ENCODE measurements at regions not wholly inside any gene's neighbourhood (a gene's known extent, or its start where the extent isn't known, plus 50 kb on each side); places are given as distances from the start of the nearest gene placed in this dataset.

DNA sequence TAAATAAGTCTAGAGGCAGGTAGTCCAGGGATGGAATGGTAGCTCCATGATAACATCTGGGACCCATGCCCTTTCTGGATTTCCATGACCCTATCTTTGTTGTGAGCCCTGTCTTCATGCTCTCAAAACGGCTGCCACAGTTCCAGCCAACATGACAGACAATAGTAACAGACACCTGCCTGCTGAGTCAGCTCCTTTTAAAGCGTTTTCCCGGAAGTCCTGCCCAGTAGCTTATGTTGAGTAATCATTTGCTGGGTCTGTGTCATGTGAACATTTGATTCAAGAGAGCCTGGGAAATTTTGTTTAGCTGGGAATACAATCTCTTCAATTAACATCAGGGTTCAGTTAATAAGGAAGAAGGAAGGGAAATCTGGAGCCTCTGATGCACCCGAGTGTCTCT is 262.2 kb upstream of the SULF2 start:
- H3K4me1 ChIP-seq (ENCODE audit: insufficient read depth, low read length): no peaks in the 10 kb centered on the region
- DNase-seq (ENCODE audit: low spot score): no peak
- no peak overlapping the region for H2AFZ ChIP-seq (ENCODE audit: low read length)
- BruUV-seq (replicated peaks): no TSS peak
- ChIA-PET CTCF (ENCODE audit: low intra/inter-chr PET ratio, low total read pairs) (no interaction called here), POLR2A (no interaction called here)
- 0 out of 5 replicates have a peak, but pooled peaks cover 0 to 3% of the 10 kb centered on the region in 2 experiments for H3K27me3 ChIP-seq (ENCODE audit: control insufficient read depth in 1 of 2, insufficient read depth in 2 of 2, low read length in 2 of 2)
- intact Hi-C loops (cut with micrococcal nuclease; ENCODE audit: unreplicated experiment) (no loop called here), in situ Hi-C loops (cut with HindIII; ENCODE audit: extremely low pct_ligation_motif_present, low pct_unique_long_range_greater_than_20kb) (no loop called here)
- WGBS (ENCODE audit: low lambda C conversion rate): 17% methylated on average over 4 of the region's 4 CpGs
- no peak overlapping the region for H3K27ac ChIP-seq (ENCODE audit: extremely low read length, insufficient read depth, low read length)
- ATAC-seq: no peak
- no peaks in the 10 kb centered on the region for H3K79me2 ChIP-seq (ENCODE audit: insufficient read depth, low read length)
- no peak overlapping the region for H3K4me2 ChIP-seq (ENCODE audit: low read depth, low read length)
- H3K4me3 ChIP-seq (replicated peaks in 1 of 3; ENCODE audit: insufficient read depth in 1 of 3, low read depth in 2 of 3, low read length in 3 of 3): no peak overlapping the region
- no peak overlapping the region for H3K9ac ChIP-seq (ENCODE audit: insufficient read depth, low read depth, low read length)
- no peak for FAIRE-seq
- TF ChIP-seq, protein P1, sequence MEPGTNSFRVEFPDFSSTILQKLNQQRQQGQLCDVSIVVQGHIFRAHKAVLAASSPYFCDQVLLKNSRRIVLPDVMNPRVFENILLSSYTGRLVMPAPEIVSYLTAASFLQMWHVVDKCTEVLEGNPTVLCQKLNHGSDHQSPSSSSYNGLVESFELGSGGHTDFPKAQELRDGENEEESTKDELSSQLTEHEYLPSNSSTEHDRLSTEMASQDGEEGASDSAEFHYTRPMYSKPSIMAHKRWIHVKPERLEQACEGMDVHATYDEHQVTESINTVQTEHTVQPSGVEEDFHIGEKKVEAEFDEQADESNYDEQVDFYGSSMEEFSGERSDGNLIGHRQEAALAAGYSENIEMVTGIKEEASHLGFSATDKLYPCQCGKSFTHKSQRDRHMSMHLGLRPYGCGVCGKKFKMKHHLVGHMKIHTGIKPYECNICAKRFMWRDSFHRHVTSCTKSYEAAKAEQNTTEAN (CRISPR knock-in tag; conservative IDR thresholded peaks at IDR 0.05): no peak
- TF ChIP-seq ZSCAN29 (CRISPR knock-in tag; conservative IDR thresholded peaks at IDR 0.05) (no peak), IRF9 (CRISPR knock-in tag; IDR thresholded peaks at IDR 0.05; ENCODE audit: borderline replicate concordance) (no peak), ZBTB49 (CRISPR knock-in tag; IDR thresholded peaks at IDR 0.05; ENCODE audit: borderline replicate concordance) (no peak), ZNF253 (CRISPR knock-in tag; IDR thresholded peaks at IDR 0.05; ENCODE audit: borderline replicate concordance) (no peak), ZKSCAN5 (CRISPR knock-in tag; IDR thresholded peaks at IDR 0.05) (no peak), ZNF496 (CRISPR knock-in tag; IDR thresholded peaks at IDR 0.05; ENCODE audit: insufficient replicate concordance) (no peak), SATB2 (CRISPR knock-in tag; IDR thresholded peaks at IDR 0.05) (no peak), ZBTB20 (CRISPR knock-in tag; IDR thresholded peaks at IDR 0.05; ENCODE audit: borderline replicate concordance, low read depth) (no peak), MAFF (IDR thresholded peaks at IDR 0.05; ENCODE audit: low read depth, low read length) (peak; percentile 97), LRRFIP1 (CRISPR knock-in tag; conservative IDR thresholded peaks at IDR 0.05) (no peak), MAFK (conservative IDR thresholded peaks at IDR 0.05 in 1 of 2, IDR thresholded peaks at IDR 0.05 in 1 of 2; ENCODE audit: low read length in 2 of 2) (peak; percentile 97 to 98), KLF12 (CRISPR knock-in tag; IDR thresholded peaks at IDR 0.05; ENCODE audit: borderline replicate concordance) (no peak)
- no peaks in the 10 kb centered on the region for H4K20me1 ChIP-seq (ENCODE audit: insufficient read depth, low read length)
- H3K9me3 ChIP-seq (ENCODE audit: low read length): no peaks in the 10 kb centered on the region
- no peaks in the 10 kb centered on the region for H3K36me3 ChIP-seq (replicated peaks in 1 of 2; ENCODE audit: control insufficient read depth in 1 of 2, insufficient read depth in 2 of 2, low read length in 2 of 2)
